Pons (tissue), 1 donor: ENCODE measurements at regions not wholly inside any gene's neighbourhood (a gene's known extent, or its start where the extent isn't known, plus 50 kb on each side); places are given as distances from the start of the nearest gene placed in this dataset.
"Not testable (repeated sequence)": the region's sequence is repeated elsewhere in the genome, so short reads cannot be mapped to it uniquely, and the experiment has no call there.

Experiments used
- DNase-seq: peaks from one replicate; pipeline ENCODE4 v3.0.0-alpha.2; 2016; ENCODE audit warnings: low spot score

DNA sequence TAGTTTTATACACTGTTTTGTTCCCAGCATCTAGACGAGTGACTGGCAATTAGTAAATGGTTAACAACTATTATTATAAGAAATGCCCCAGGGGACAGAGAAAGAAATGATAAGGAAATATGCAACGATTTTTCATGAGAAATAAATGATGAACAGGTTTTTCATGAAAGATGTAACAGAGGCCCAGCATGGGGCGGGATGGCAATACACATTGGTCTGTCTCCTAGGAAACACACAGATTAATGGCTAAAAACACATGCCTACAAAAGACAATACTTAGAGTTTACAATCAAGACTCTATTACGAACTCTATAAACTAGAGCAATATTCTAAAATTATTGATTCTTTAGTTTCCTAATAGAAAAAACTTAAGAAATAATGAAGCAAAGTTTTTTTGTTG, 441.5 kb upstream of the CDH9 start:
- no peak for DNase-seq

GRCh38 chr5:27477550-27477949, 439.2 kb upstream of the CDH9 start:
- DNase-seq, result no peak

DNA sequence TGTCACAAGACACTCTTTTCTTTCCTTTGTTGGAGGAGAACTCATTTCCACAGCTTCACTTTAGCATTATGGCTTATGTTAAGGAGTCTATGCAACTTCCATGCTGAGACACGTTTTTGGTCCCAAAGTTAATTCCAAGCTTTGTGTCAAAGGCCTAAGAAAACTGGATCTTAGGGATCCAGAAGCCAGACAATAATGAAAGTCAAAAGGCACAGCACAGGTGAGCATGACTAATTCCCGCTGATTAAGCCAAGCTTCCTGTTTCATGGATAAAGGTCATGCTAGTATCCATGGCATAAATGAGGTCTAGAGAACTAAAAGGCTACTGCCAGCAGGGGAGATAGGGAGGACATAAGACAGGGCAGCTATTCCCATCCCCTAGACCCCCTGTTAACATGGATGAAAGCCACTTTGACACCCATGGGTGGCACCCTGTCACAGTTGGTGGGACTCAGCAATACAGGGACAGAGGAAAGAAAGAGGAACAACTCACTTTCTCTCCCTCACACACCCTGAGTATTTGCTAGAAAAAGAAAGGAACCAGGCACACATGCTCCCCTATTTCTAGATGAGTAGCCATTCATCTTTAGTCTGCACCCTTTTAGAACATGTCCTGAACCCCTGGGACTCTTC, 438.1 kb upstream of the CDH9 start:
- DNase-seq, result no peak

DNA sequence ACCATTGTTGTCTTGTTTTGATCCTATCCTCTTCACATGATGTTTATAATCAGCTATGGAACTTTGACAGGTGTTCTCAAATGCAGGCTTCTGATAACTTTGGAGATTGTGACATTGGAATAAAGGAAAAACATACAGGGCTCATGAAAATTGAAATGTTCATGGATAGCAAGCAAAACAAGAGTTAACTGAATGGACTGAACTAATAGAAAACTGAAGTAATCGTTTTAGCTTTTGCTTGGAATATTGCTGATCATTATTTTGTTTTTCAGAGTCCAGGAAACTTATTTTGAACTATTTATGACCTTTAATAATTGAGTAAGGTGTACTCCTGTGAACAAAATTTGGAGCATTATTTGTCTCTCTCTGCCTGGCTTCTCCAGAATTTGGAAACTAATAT, 436.7 kb upstream of the CDH9 start:
- DNase-seq, result no peak

- DNase-seq, result no peak
These were observed 436.0 kb upstream of the CDH9 start for GRCh38 chr5:27474395-27474794.

DNA sequence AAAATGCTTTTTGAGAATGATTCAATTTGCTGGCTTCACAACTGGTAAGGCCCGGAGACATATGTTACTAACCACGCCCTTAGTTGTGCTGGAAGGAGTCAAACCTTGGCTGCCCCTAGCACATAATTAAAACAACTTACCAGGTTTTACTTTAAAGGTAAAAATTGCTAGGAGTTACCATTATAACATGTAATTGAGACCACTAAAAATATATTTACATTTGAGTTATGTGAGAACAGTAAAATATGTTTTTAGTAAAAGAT, 435.6 kb upstream of the CDH9 start:
- DNase-seq, result no peak

DNA sequence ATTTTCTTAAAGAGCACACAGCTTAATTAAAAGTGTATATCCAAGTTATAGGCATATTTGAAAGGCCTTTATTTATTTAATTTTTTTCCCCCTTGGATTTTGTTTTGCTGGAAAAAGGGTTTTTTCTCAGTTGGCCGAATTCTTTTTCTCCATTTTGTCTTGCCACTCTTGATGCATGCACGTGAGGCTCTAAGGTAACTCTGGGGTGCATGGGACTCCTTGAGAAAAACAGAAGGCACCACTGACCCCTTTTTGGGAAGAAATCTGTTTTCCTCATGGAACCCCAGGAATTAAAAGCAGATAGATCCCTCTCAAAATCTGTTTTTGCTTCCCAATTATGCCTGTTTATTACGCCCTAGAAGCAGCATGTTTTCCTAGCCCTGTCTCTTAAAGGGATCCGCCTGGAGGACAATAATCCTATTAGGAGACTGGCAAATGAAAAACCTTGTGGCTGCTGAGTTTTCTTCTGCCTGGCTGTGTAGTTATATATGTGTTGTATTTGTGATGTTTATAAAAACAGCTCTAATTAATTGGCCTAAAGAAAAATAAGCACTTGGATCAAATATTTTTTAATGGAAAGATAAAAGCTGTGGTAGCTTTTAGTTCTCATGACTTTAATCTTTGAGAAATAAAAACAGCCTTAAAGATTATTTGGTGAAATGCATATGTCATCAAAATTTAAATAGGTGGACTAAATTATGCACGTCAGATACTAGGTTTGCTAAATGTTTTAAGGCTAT, 435.1 kb upstream of the CDH9 start:
- no peak for DNase-seq

DNA sequence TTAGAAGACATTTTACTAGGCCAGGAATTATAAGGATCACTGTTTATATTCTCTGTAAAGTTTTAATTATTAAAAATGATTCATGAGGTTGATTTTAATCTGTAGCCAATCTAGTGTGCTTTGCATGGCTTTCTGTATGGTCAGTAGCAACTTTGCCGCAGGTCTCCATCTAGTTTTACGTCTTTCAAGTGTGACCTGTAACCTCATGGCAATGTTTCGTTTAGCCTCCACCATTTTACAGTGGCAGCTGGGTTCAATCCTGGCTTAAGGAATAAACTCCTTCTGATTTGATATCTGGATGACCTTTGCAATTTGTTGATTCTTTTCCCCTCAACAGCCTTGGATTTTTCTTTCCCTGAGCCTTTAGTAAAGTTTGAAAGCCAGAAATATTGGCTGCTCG, 434.5 kb upstream of the CDH9 start:
- no peak for DNase-seq

DNA sequence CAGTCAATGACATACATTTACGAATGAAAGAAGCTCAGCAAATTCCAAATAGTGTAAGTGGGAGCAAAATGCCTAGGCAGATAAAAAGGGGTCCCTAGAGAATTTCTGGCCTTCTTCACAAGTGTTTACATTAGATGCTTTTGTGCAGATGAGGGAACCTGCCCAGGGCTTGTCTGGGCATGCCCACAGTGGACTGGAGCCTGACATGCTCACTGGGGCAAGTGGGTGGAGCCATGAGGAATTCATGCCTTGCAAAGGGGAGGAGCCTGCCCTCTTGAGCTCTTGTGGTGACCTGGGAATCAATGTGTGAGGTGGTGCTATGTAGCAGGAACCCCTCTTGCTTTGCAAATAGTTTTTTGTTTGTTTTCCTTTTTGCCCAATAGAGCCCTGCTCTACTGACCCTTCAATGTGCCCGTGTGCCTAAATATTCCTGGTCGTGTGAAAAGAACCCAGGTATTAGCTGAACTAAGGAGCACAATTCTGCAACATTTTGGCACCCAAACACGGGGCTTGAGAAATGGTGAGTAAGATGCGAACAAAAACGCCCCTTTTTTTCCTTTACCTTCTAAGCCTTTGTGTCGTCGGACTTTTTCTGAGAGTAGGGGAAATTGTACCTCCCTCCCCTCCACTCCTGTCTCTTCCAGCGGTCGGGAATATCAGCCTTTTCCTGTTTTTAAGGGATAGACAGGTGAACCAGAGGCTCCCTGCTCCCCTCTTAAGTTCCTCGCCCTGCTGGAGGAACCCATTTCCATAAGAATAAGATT, 433.8 kb upstream of the CDH9 start:
- no peak for DNase-seq

- no peak for DNase-seq
These were observed 428.6 kb upstream of the CDH9 start for GRCh38 chr5:27466959-27467358.

DNA sequence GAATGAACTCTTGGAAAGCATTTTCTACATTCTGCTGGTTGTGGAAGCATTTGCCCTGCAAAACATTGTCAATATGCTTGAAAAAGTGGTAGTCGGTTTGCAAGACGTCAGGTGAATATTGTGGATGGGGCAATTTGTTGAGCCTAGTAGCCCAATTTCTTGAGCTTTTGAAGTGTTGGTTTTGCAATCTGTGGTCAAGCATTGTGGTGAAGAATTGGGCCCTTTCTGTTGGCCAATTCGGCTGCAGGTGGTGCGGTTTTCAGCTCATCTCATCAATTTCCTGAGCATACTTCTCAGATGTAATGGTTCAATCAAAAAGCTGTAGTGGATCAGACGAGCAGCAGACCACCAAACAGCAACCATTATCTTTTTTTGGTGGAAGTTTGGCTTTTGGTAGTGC, 426.8 kb upstream of the CDH9 start:
- no peak for DNase-seq

- no peak for DNase-seq
These were observed 425.2 kb upstream of the CDH9 start for GRCh38 chr5:27463446-27464149.

DNA sequence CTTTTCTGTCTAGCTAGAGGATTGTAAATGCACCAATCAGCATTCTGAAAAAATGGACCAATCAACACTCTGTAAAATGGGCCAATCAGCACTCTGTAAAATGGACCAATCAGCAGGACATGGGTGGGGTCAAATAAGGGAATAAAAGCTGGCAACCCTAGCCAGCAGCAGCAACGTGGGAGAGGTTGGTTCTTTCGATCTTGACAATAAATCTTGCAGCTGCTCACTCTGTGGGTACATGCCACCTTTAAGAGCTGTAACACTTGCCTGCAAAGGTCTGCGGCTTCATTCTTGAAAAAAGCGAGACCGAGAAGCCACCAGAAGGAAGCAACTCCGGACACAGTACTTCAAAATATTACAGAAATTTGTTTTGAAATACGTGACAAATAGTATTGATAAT, 424.6 kb upstream of the CDH9 start:
- no peak for DNase-seq

GRCh38 chr5:27458287-27458686, 419.9 kb upstream of the CDH9 start:
- no peak for DNase-seq

GRCh38 chr5:27451377-27451776, 413.0 kb upstream of the CDH9 start:
- no peak for DNase-seq

- DNase-seq, result no peak
These were observed 412.2 kb upstream of the CDH9 start for GRCh38 chr5:27450607-27451006.

DNA sequence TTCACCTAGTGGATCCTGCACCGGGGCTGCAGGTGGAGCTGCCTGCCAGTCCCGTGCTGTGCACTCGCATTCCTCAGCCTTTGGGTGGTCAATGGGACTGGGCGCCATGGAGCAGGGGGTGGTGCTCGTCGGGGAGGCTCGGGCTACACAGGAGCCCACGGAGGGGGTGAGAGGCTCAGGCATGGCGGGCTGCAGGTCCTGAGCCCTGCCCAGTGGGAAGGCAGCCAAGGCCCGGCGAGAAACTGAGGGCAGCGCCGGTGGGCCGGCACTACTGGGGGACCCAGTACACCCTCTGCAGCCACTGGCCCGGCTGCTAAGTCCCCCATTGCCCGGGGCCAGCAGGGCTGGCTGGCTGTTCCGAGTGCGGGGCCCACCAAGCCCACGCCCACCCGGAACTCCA, 401.0 kb upstream of the CDH9 start:
- DNase-seq, result not testable (repeated sequence)

DNA sequence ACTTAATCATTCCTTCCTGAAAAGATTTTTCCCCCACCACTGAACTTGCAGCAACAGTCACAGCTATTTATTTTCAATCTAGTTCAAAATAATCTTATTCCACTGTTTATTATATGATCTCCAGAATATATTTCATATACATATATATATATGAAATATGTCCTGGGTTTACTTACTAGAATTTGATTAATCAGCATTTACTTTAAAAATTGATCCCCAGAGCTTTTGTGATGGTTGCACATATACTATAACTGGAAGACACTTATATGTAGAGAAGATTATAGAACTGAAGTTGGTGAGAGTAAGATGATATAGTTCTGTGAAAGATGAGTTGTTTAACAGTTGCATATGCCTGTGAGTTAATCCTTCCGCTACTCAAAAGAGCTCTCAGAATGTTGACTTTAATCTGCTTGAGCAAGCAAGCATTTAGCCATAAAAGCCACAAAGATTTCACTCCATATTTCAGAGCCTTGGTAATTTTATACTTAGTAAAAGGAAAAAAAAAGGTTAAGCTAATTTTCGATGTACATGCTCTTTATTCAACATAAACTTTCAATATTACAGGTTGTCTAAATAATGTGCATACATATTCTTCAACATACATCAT, 399.3 kb upstream of the CDH9 start:
- DNase-seq, result no peak

DNA sequence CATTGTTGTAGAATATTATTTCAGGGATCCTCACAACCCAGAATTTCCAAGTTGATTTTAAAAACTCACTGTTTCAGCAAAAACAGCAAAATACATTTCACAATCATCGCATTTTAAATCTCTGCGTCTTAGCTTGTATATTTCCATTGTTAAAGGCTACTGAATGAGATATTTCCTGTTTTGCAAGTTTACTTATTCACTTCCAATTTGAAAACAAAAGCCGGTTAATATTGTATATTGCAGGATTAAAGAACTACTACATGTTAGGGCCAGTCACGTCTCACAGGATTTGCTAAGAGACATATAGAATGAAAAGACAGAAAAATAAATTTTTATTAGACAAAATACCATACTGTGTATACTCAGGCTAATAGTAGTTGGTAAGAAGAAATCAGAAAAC, 395.9 kb upstream of the CDH9 start:
- DNase-seq, result no peak

GRCh38 chr5:27414099-27414498, 375.7 kb upstream of the CDH9 start:
- DNase-seq, result no peak

DNA sequence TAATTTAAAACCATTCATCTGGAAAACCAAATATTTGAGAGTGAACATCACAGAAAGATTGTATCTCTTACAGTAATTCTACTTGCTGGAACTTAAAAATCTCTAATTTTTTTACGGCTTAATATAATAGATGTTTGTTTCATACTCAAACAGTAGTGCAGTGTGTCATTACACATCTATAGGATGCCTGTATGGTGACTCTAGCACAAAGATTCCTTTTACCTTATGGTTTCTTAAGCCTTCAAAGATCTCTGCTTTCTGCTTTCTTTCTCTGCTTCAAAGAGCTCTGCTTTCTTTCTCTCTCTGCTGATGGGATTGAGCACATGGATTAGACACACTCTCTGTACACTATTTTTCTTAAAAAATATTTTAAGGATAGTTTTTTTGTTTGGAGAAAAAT, 374.0 kb upstream of the CDH9 start:
- no peak for DNase-seq

DNA sequence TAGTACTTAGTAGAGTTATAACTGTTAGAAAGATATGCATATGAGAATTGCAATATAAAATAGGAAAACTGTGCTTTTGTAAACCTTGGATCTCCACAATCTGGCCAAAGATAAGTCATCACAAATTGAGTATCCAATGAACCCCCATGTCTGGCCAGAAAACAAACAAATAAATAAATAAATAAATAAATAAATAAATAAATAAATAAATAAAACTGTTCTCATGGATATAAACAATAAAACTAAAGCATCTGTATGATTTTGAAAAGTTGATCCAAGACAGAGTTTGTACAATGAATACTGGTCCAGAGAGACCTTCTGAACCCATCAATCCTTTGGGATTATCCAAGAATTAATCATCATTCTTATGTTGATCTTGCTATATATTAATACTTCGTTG, 367.6 kb upstream of the CDH9 start:
- DNase-seq, result no peak
